ENCODE measurements at regions not wholly inside any gene's neighbourhood (a gene's known extent, or its start where the extent isn't known, plus 50 kb on each side); places are given as distances from the start of the nearest gene placed in this dataset.

GRCh38 chr1:244186372-244186771 is 135.3 kb downstream of the ZBTB18 start:
- no peak for TF ChIP-seq CTCF (IDR thresholded peaks at IDR 0.05; ENCODE audit: low read depth, low read length, missing control alignments)
- no peak overlapping the region for H3K4me3 ChIP-seq (ENCODE audit: low read depth, low read length)
- DNase-seq (ENCODE audit: low read depth), result no peak

GRCh38 chr1:244187310-244187709 is 136.2 kb downstream of the ZBTB18 start:
- no peak for DNase-seq (ENCODE audit: low read depth)
- H3K4me3 ChIP-seq (ENCODE audit: low read depth, low read length), result no peak overlapping the region
- TF ChIP-seq CTCF (IDR thresholded peaks at IDR 0.05; ENCODE audit: low read depth, low read length, missing control alignments), result no peak

- TF ChIP-seq CTCF (IDR thresholded peaks at IDR 0.05; ENCODE audit: low read depth, low read length, missing control alignments), result no peak
- no peak overlapping the region for H3K4me3 ChIP-seq (ENCODE audit: low read depth, low read length)
- no peak for DNase-seq (ENCODE audit: low read depth)
These were observed 140.5 kb downstream of the ZBTB18 start for GRCh38 chr1:244191581-244191980.

GRCh38 chr1:244192325-244192724 is 141.2 kb downstream of the ZBTB18 start:
- TF ChIP-seq CTCF (IDR thresholded peaks at IDR 0.05; ENCODE audit: low read depth, low read length, missing control alignments), result no peak
- H3K4me3 ChIP-seq (ENCODE audit: low read depth, low read length), result no peak overlapping the region
- no peak for DNase-seq (ENCODE audit: low read depth)

GRCh38 chr1:244196571-244197285 is 145.6 kb downstream of the ZBTB18 start:
- DNase-seq (ENCODE audit: low read depth), result no peak
- no peak for TF ChIP-seq CTCF (IDR thresholded peaks at IDR 0.05; ENCODE audit: low read depth, low read length, missing control alignments)
- no peak overlapping the region for H3K4me3 ChIP-seq (ENCODE audit: low read depth, low read length)

- no peak for DNase-seq (ENCODE audit: low read depth)
- no peak overlapping the region for H3K4me3 ChIP-seq (ENCODE audit: low read depth, low read length)
- TF ChIP-seq CTCF (IDR thresholded peaks at IDR 0.05; ENCODE audit: low read depth, low read length, missing control alignments), result no peak
These were observed 146.8 kb downstream of the ZBTB18 start for GRCh38 chr1:244197851-244198375.

GRCh38 chr1:244199902-244200301 is 148.8 kb downstream of the ZBTB18 start:
- DNase-seq (ENCODE audit: low read depth), result no peak

More at GRCh38 chr1:244199902-244200301, 148.8 kb downstream of the ZBTB18 start:
- TF ChIP-seq CTCF (IDR thresholded peaks at IDR 0.05; ENCODE audit: low read depth, low read length, missing control alignments), result no peak
- H3K4me3 ChIP-seq (ENCODE audit: low read depth, low read length), result no peak overlapping the region
